H9 (cell line): ENCODE measurements at regions not wholly inside any gene's neighbourhood (a gene's known extent, or its start where the extent isn't known, plus 50 kb on each side); places are given as distances from the start of the nearest gene placed in this dataset.

Source experiments
- DNase-seq: peaks from one replicate; pipeline ENCODE4 v3.0.0-alpha.2; 2017
- H2AFZ ChIP-seq: one replicate; pipeline ENCODE4 v1.6.1; 2013; ENCODE audit warnings: mild to moderate bottlenecking, low read length, control low read depth, moderate library complexity
- H2AK5ac ChIP-seq: 2 replicates; pipeline ENCODE4 v1.6.1; 2013; ENCODE audit warnings: low read length, control low read depth, mixed read lengths; ENCODE audit not compliant: insufficient read length
- H2BK120ac ChIP-seq: one replicate; pipeline ENCODE4 v1.6.1; 2013; ENCODE audit warnings: low read depth, mild to moderate bottlenecking, low read length, control low read depth, inconsistent platforms; ENCODE audit not compliant: poor library complexity, severe bottlenecking
- H2BK12ac ChIP-seq: 2 replicates; pipeline ENCODE4 v1.6.1; 2013; ENCODE audit warnings: low read length, control low read depth, mixed read lengths, low read depth; ENCODE audit not compliant: insufficient read length
- H2BK15ac ChIP-seq: 2 replicates; pipeline ENCODE4 v1.6.1; 2013; ENCODE audit warnings: low read depth, low read length, control low read depth
- H2BK20ac ChIP-seq: one replicate; pipeline ENCODE4 v1.6.1; 2013; ENCODE audit warnings: low read depth, mild to moderate bottlenecking, low read length, control low read depth, inconsistent platforms; ENCODE audit not compliant: poor library complexity, severe bottlenecking
- H2BK5ac ChIP-seq: 2 replicates; pipeline ENCODE4 v1.6.1; 2013; ENCODE audit warnings: low read length, control low read depth, mixed read lengths; ENCODE audit not compliant: insufficient read length
- H3K14ac ChIP-seq: 2 replicates; pipeline ENCODE4 v1.6.1; 2013; ENCODE audit warnings: low read length, control low read depth; ENCODE audit not compliant: insufficient read depth
- H3K18ac ChIP-seq: 2 replicates; pipeline ENCODE4 v1.6.1; 2013; ENCODE audit warnings: low read depth, mild to moderate bottlenecking, mixed read lengths, low read length, control low read depth; ENCODE audit not compliant: insufficient read length
- H3K23ac ChIP-seq: 2 replicates; pipeline ENCODE4 v1.6.1; 2013; ENCODE audit warnings: low read length, control low read depth, mixed read lengths, low read depth; ENCODE audit not compliant: insufficient read length
- H3K23me2 ChIP-seq: 2 replicates; pipeline ENCODE4 v1.6.1; 2013; ENCODE audit warnings: low read depth, mild to moderate bottlenecking, mixed read lengths, low read length, control low read depth; ENCODE audit not compliant: insufficient read length, poor library complexity, severe bottlenecking
- H3K27ac ChIP-seq: 2 replicates; pipeline ENCODE4 v1.5.1; 2013; ENCODE audit warnings: low read length, control low read depth, mixed read lengths, low read depth; ENCODE audit not compliant: insufficient read length
- H3K27me3 ChIP-seq: 2 replicates; pipeline ENCODE4 v1.6.1; 2013; ENCODE audit warnings: low read length, control low read depth, inconsistent platforms; ENCODE audit not compliant: insufficient read depth
- H3K4ac ChIP-seq: 2 replicates; pipeline ENCODE4 v1.6.1; 2013; ENCODE audit warnings: low read depth, mild to moderate bottlenecking, control low read depth, inconsistent platforms, low read length, moderate library complexity
- H3K4me1 ChIP-seq: 2 replicates; pipeline ENCODE4 v1.6.1; 2013; ENCODE audit warnings: low read length, control low read depth, inconsistent platforms; ENCODE audit not compliant: insufficient read depth
- H3K4me2 ChIP-seq: 2 replicates; pipeline ENCODE4 v1.6.1; 2013; ENCODE audit warnings: low read length, control low read depth, mixed read lengths; ENCODE audit not compliant: insufficient read length, insufficient read depth
- H3K56ac ChIP-seq: 2 replicates; pipeline ENCODE4 v1.6.1; 2013; ENCODE audit warnings: low read depth, mild to moderate bottlenecking, mixed read lengths, low read length, control low read depth; ENCODE audit not compliant: insufficient read length
- H3K79me1 ChIP-seq: 2 replicates; pipeline ENCODE4 v1.6.1; 2013; ENCODE audit warnings: low read depth, mild to moderate bottlenecking, moderate library complexity, low read length, control low read depth, inconsistent platforms; ENCODE audit not compliant: insufficient read depth, poor library complexity, severe bottlenecking
- H3K79me2 ChIP-seq: 2 replicates; pipeline ENCODE4 v1.6.1; 2013; ENCODE audit warnings: low read length, control low read depth, inconsistent platforms; ENCODE audit not compliant: insufficient read depth
- H3K9ac ChIP-seq: 2 replicates; pipeline ENCODE4 v1.6.1; 2013; ENCODE audit warnings: low read length, control low read depth, mixed read lengths; ENCODE audit not compliant: insufficient read length; ENCODE audit errors: extremely low read depth
- H3K9me3 ChIP-seq: one replicate; pipeline ENCODE4 v1.6.1; 2013; ENCODE audit warnings: low read depth, low read length, inconsistent platforms; ENCODE audit not compliant: control insufficient read depth
- H3T11ph ChIP-seq: one replicate; pipeline ENCODE4 v1.6.1; 2013; ENCODE audit warnings: mild to moderate bottlenecking, low read length, control low read depth, inconsistent platforms
- H4K20me1 ChIP-seq: one replicate; pipeline ENCODE4 v1.6.1; 2013; ENCODE audit not compliant: control insufficient read depth, insufficient read length, insufficient read depth
- H4K5ac ChIP-seq: 2 replicates; pipeline ENCODE4 v1.6.1; 2013; ENCODE audit warnings: low read depth, mild to moderate bottlenecking, mixed read lengths, low read length, control low read depth; ENCODE audit not compliant: insufficient read length
- H4K8ac ChIP-seq: replicated peaks from 2 replicates; pipeline ENCODE4 v1.6.1; 2013; ENCODE audit warnings: low read length, control low read depth, mixed read lengths, low read depth; ENCODE audit not compliant: insufficient read length
- H4K91ac ChIP-seq: 2 replicates; pipeline ENCODE4 v1.6.1; 2013; ENCODE audit warnings: low read depth, mild to moderate bottlenecking, moderate library complexity, mixed read lengths, low read length, control low read depth; ENCODE audit not compliant: insufficient read length
- H3K27ac Mint-ChIP-seq, 3 experiments: 2 replicates in 2 of 3; 3 replicates in 1 of 3; pipeline ENCODE4 v1.8.0; 2020 to 2021; ENCODE audit warnings: mixed read lengths in 3 of 3, mild to moderate bottlenecking in 1 of 3, moderate library complexity in 1 of 3
- H3K27me3 Mint-ChIP-seq: 2 replicates; pipeline ENCODE4 v1.8.0; 2021; ENCODE audit warnings: low read depth, mild to moderate bottlenecking, moderate library complexity, mixed read lengths
- H3K36me3 Mint-ChIP-seq, 3 experiments: 2 replicates in 2 of 3; 3 replicates in 1 of 3; pipeline ENCODE4 v1.8.0; 2020 to 2021; ENCODE audit warnings: low read depth in 3 of 3, mixed read lengths in 3 of 3; ENCODE audit not compliant: insufficient read depth in 1 of 3
- H3K4me1 Mint-ChIP-seq, 2 experiments: 2 replicates each; pipeline ENCODE4 v1.8.0; 2020; ENCODE audit warnings: mixed read lengths in 2 of 2
- H3K4me3 Mint-ChIP-seq, 2 experiments: 2 replicates in 1 of 2; 3 replicates in 1 of 2; pipeline ENCODE4 v1.8.0; 2020 to 2021; ENCODE audit warnings: mild to moderate bottlenecking in 2 of 2, mixed read lengths in 2 of 2, moderate library complexity in 1 of 2
- H3K9me3 Mint-ChIP-seq, 2 experiments: 2 replicates in 1 of 2; 3 replicates in 1 of 2; pipeline ENCODE4 v1.8.0; 2020; ENCODE audit warnings: mild to moderate bottlenecking in 2 of 2, mixed read lengths in 2 of 2, moderate library complexity in 1 of 2
- TF ChIP-seq, protein P1 (sequence below): fragments of 200-600 bp; sonication (generic); conservative IDR thresholded peaks from 3 replicates; pipeline ENCODE4 v1.8.0; 2021; ENCODE audit warnings: antibody characterized with exemption, mild to moderate bottlenecking

DNA sequence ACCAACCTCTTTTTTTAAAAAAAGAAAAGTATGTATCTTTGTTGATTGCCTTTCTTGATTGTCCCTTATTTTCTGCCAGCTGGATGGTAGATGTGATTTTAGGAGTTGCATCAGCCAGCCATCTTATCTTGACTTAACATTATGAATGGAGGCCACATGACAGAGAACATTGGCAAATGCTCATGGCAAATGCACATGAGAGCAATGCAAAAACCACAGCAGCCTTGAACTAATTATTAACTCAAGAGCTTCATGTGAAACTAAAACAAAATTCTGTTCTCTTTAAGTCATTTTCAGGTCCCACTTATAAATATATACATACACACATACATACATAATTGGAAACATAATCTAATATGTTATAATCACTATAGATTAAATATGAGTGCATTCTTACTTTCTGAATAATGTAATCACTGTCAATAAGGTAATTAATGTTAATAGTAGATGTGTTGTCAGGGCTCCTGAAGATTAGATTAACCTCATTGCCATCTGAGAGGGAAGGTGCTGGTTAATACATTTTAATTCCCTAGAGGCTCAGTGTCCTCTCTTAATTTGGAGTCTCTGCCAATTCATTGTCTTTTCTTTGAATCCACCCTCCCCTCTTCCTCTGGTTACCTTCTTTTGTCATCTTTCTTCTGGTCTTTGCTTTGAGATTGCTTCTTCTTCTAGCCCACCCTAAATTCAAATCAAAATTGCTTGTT lies 962.2 kb downstream of the ADGRL2 start:
- no peaks in the 10 kb centered on the region for H3K23me2 ChIP-seq
- no peak overlapping the region for H3K4me2 ChIP-seq
- DNase-seq = no peak
- H2AK5ac ChIP-seq = no peak overlapping the region
- no peaks in the 10 kb centered on the region for H3K79me2 ChIP-seq
- no peaks in the 10 kb centered on the region for H3K27me3 Mint-ChIP-seq
- H3K9me3 ChIP-seq = no peaks in the 10 kb centered on the region
- no peak overlapping the region for H4K91ac ChIP-seq
- no peak overlapping the region for H4K8ac ChIP-seq
- no peak overlapping the region for H3K14ac ChIP-seq
- no peak overlapping the region for H3T11ph ChIP-seq
- H2BK5ac ChIP-seq = no peak overlapping the region
- H3K79me1 ChIP-seq = no peaks in the 10 kb centered on the region
- no peak overlapping the region for H2BK20ac ChIP-seq
- no peak overlapping the region for H2BK15ac ChIP-seq
- no peak overlapping the region for H3K9ac ChIP-seq
- H2AFZ ChIP-seq = no peak overlapping the region
- no peak overlapping the region for H4K5ac ChIP-seq
- H3K27ac ChIP-seq = no peak overlapping the region
- peaks cover 12 to 18% of the 10 kb centered on the region in 2 experiments for H3K4me1 Mint-ChIP-seq
- no peaks in the 10 kb centered on the region for H4K20me1 ChIP-seq
- H2BK12ac ChIP-seq = no peak overlapping the region
- no peak overlapping the region for H3K56ac ChIP-seq
- no peaks in the 10 kb centered on the region for H3K27me3 ChIP-seq
- no peaks in the 10 kb centered on the region for H3K36me3 Mint-ChIP-seq
- no peak overlapping the region for H3K4ac ChIP-seq
- H3K18ac ChIP-seq = no peak overlapping the region
- H3K23ac ChIP-seq = no peak overlapping the region
- H3K4me3 Mint-ChIP-seq = no peak overlapping the region
- H2BK120ac ChIP-seq = no peak overlapping the region
- H3K4me1 ChIP-seq = no peaks in the 10 kb centered on the region; the same call in 1 of the 2 replicates
- TF ChIP-seq, protein P1, sequence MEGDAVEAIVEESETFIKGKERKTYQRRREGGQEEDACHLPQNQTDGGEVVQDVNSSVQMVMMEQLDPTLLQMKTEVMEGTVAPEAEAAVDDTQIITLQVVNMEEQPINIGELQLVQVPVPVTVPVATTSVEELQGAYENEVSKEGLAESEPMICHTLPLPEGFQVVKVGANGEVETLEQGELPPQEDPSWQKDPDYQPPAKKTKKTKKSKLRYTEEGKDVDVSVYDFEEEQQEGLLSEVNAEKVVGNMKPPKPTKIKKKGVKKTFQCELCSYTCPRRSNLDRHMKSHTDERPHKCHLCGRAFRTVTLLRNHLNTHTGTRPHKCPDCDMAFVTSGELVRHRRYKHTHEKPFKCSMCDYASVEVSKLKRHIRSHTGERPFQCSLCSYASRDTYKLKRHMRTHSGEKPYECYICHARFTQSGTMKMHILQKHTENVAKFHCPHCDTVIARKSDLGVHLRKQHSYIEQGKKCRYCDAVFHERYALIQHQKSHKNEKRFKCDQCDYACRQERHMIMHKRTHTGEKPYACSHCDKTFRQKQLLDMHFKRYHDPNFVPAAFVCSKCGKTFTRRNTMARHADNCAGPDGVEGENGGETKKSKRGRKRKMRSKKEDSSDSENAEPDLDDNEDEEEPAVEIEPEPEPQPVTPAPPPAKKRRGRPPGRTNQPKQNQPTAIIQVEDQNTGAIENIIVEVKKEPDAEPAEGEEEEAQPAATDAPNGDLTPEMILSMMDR = no peak
- no peaks in the 10 kb centered on the region for H3K9me3 Mint-ChIP-seq
- no peak overlapping the region for H3K27ac Mint-ChIP-seq
